ENCODE measurements at regions not wholly inside any gene's neighbourhood (a gene's known extent, or its start where the extent isn't known, plus 50 kb on each side); places are given as distances from the start of the nearest gene placed in this dataset.

- TF ChIP-seq, protein P1, sequence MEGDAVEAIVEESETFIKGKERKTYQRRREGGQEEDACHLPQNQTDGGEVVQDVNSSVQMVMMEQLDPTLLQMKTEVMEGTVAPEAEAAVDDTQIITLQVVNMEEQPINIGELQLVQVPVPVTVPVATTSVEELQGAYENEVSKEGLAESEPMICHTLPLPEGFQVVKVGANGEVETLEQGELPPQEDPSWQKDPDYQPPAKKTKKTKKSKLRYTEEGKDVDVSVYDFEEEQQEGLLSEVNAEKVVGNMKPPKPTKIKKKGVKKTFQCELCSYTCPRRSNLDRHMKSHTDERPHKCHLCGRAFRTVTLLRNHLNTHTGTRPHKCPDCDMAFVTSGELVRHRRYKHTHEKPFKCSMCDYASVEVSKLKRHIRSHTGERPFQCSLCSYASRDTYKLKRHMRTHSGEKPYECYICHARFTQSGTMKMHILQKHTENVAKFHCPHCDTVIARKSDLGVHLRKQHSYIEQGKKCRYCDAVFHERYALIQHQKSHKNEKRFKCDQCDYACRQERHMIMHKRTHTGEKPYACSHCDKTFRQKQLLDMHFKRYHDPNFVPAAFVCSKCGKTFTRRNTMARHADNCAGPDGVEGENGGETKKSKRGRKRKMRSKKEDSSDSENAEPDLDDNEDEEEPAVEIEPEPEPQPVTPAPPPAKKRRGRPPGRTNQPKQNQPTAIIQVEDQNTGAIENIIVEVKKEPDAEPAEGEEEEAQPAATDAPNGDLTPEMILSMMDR (IDR thresholded peaks at IDR 0.05), result no peak
- no peak for TF ChIP-seq POLR2A (IDR thresholded peaks at IDR 0.05)
Measured at GRCh38 chr4:77344784-77345183, 187.8 kb downstream of the CCNG2 start.
